COR-L47 (cell line): ENCODE measurements at regions not wholly inside any gene's neighbourhood (a gene's known extent, or its start where the extent isn't known, plus 50 kb on each side); places are given as distances from the start of the nearest gene placed in this dataset.

Experiments used
- DNase-seq: peaks from one replicate; lab custom pipeline; 2025; lab: John Stamatoyannopoulos, UW

DNA sequence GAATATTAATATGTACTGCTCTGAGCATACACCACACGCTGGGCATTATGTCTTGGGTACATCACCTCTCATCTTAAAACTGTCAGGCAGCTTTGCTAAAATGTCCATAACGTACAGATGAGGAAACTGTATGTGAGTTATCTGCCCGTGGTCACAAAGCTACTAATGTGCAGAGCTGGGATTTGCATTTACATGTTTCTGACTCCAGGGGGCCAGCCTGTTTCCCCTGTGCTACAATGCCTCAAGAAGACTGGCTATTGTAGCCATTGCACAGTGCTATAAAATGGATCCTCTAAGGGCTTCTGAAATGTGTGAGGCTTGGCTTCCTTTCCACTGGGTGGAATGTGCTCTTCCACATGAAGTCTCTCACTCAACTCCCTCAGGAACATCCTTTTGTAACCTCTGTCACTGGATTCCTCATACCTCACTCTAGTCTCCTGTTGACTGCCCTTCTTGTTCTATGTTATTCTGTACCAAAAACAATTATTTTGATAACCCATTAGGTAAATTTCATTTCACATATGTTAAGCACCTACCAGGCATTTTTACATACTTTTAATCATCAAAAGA, 95.6 kb upstream of the HTR2A start:
- no peak for DNase-seq

DNA sequence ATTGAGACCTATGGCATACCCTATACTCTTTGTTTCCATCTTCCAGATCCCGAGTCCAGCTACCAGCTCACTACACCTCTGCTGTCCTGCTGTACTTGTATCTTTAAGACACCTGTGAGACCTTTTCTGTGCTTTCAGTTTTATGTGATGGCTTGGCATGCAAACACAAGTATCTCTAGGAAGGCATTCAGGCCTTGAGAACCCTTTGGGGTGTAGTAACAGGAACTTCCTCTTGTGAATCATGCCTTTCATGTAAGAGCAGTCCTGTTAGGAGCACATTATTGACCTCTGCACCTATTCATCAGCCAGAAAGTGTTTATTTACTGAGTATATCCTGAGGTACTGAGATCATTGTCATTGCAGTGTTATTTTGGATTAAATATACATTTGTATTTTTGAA, 87.0 kb upstream of the HTR2A start:
- no peak for DNase-seq

DNA sequence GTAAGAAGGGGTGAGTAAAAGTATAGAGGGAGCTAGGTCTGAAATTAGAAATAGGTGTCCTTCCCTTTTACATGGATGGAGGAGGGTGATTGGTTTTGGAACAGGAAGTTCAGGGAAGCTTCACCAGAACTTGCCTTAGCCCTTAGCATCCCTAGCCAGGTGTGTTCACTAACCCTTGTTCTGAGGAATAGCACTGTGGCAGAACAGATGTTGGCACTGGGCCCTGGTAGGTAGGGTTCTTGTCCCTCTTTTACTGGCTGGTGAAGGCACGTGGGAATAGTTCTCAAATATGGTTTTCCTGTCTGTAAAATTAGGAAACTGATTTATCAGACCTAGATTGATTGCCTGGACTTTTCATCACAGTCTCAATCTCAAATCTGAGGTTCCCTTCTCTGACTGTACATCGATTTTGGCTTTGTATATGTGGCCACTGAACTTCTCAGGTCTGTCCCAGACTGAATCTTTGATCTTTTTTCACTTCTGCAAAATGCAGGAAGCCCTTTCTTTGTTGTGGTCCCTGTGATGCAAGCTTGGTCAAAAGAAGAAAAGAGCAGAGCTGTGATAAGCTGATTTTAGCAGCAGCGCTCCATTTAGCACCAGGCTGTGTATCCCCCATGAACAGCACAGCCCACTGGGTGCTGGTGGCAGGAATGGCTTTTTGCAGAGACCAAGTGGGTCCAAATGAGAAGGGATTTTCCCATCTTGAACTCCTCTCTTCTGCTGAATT, 86.2 kb upstream of the HTR2A start:
- no peak for DNase-seq

DNA sequence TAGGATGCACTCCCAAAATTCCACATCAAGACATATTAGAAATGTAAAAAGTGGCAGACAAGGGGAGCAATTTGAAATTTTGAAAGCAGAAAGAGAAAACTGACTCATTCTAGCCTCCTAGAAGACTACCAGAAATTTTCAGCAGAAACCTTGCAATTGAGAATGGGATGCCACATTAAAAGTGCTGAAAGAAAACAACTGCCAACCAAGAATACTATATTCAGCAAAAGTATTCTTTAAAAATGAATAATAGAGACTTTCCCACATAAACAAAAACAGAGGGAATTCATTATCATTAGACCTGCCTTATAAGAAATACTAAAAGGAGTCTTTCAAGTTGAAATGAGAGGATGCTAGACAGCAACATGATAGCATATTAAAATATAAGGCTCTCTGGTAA, 78.3 kb upstream of the HTR2A start:
- DNase-seq = no peak

DNA sequence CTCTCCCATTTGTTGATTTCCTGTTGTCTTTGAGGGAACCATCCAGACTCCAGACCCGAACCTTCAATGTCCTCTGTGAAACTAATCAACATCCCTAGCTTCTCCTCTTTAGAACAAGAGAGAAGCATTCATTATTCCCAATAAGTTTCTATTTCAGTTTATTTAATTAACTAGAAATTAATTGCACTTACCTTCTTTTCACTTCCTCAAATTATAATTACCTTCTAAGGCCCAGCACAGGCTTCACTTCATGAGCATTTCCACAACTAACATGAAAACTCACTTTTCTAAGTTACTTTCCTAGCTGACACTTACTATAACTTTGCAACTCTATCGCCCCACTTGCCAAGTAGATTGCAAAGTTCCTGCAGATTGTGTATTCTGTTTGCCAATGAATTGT, 71.6 kb upstream of the HTR2A start:
- DNase-seq = no peak

DNA sequence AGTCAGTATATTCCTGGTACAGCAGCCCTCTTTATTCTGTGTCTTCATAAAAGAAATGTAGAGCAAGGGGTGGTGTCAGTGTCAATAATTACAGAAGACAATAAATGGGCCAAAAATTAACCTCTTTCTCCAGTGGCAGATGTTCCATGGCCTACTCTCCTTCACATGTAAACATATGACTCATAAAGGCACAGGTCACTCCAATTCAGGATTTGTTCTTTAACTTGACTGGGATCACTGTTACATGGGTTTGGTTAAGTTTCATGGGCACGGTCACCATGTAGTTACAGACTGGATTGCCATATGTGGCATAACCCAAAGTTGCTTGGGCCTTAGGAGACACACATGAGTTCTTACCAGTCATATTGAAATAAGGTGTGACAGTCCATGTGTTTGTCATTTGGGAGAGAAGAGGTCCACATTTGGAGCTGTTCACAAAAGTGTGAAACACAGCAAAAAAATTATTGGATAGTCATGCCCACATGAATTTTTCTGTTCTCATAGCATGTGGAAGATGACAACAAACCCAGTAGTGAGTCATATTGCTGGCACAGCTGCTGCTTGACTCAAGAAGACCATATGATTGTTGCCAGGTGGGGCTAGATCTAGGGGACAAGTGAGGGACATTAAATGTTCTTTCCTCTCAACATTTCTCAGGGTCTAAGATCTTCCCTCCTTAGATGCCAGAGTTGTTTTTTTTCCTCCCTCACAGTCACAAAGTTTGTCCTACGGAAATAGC, 68.1 kb upstream of the HTR2A start:
- no peak for DNase-seq

DNA sequence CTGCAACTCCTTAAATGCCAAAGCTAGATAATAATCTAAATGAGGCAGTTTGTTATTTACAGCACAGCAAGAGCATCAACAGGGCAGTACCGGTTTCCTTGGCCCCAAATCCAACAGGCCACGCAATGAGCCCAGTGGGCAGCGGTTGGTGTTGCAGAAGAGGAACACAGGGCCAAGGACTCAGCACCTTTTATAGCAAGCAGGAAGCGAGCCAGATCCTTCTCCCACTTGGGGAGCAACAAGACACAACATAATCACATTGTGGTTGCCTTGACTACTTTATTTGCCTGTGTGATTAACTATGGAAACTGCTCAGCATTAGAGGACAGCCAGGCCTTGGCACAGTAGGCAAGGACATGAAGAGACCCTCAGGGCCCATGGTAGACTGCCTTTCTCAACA, 67.1 kb upstream of the HTR2A start:
- DNase-seq = no peak

DNA sequence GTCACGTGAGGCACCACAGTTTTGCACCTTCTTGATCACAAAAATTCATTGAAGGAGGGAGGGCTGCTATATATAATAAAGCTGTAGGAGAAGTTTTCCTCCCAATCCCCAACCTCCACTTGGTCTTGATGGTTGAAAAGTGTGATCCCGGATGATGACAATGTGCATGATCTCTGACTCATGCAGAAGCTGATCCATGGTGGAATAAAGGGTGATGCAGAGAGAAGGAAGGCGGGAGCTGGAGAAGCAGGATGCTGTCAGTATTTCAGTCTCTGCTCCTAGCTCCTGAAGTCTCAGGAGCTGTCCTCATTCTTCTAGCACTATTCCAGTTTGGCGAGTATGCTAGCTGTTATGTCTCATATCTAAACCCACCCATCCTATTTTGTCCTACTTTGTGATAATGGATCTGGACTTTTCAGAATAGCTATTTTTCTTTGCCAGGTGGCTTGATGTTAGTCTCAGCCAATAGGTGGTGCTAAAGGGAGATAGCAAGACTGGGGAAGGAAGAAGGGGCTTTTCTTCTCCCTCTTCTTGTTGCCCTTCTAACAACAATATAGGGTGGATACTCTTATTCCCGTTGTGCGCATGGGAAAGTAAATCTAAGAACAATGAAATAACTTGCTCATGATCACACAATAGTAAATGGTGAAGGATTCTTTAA, 65.6 kb upstream of the HTR2A start:
- no peak for DNase-seq

DNA sequence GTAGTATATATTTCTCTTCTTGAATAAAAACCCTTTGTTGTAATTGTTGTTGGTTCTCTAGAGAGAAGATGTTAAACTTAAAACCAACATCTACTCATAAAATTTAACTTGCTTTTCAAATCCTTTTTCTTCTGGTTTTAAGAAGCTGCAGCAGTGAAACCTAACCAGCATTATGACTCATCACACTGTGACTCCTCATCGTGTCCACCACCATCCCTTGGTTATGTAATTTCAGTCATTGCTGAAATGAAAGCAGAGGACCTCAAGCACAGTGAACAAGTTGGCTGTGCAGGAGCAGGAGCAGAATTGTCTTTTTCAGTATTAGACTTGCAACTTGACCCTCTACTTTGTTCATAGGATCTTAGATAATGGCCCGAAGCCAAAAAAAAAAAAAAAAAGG, 64.9 kb upstream of the HTR2A start:
- no peak for DNase-seq

DNA sequence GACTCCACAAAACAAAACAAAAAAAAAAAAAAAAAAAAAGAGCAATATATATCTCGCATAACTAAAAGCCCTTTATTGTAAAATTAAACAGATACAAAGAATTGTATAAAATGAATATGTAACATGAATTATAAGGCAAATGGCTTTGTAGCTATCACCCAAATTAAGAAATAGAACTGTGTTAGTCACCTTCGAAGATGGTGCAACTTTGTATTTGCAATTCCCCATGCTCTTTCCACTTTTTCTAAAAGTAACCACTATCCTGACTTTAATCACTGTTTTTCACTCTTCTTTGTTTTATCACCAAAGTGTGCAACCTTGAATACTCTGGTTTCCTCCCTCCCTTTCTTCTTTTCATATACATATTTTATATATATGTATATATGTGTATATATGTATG, 57.1 kb upstream of the HTR2A start:
- DNase-seq = no peak

DNA sequence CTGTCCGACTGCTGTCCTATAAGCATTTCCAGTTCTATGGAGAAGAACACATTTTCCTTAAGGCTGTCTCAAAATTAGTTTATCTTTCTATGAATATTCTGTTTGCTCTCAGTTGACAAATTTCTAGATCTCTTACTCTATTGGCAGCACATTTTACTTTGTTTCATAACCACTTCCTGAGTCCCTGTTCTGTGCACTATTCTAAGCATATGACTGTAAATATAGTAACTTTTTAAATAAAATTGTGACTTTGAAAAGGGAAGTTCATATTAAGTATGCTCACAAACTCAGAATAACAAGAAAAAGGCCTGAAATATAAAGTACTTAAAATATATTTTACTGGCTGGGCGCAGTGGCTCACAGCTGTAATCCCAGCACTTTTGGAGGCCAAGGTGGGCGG, 56.5 kb upstream of the HTR2A start:
- DNase-seq = no peak

DNA sequence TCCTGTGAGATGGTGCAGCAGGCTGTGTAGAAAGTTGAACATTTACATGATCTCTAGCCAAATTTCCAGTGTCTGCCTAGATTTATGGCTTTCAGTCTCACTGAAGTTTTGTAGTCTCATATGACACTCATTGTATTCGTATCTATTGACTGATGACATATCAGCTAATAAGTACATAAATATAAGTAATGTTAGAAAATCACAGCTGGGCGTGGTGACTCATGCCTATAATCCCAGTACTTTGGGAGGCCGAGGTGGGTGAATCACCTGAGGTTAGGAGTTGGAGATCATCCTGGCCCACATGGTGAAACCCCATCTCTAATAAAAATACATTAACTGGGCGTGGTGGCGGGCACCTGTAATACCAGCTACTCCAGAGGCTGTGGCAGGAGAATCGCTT, 54.7 kb upstream of the HTR2A start:
- no peak for DNase-seq

DNA sequence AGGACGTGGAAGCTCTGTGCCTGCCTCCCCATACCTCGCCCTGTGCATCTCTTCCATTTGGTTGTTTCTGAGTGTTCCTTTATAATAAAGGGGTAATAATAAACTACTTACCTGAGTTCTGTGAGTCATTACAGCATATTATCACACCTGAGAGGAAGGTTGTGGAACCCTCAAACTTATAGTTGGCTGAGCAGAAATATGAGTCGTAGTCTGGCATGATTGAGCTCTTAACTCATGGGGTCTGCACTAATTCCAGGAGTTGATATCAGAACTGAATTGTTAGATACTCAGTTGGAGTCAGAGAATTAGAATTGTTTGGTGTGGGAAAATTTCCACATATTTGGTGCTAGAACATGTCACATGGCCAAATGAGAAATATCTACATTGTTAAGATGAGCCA, 52.4 kb upstream of the HTR2A start:
- no peak for DNase-seq

DNA sequence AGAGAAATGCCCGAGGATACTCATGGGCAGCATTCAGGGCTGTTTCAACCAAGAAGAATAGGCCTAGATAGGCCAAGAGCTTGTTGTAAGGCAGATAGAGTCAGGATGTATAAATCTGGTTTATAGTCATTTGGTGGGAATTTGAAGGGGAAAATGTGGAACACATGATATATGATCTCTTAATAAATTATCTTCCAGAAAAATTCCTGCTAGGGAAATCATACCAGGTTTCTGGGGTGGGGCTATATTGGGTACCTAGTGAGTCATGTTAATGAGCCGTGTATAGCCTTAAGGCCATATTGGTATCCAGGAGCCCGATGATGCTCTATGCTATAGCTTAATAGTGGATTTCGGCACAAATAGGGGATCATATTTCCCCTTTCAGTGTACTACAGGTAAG, 51.5 kb upstream of the HTR2A start:
- DNase-seq = no peak

DNA sequence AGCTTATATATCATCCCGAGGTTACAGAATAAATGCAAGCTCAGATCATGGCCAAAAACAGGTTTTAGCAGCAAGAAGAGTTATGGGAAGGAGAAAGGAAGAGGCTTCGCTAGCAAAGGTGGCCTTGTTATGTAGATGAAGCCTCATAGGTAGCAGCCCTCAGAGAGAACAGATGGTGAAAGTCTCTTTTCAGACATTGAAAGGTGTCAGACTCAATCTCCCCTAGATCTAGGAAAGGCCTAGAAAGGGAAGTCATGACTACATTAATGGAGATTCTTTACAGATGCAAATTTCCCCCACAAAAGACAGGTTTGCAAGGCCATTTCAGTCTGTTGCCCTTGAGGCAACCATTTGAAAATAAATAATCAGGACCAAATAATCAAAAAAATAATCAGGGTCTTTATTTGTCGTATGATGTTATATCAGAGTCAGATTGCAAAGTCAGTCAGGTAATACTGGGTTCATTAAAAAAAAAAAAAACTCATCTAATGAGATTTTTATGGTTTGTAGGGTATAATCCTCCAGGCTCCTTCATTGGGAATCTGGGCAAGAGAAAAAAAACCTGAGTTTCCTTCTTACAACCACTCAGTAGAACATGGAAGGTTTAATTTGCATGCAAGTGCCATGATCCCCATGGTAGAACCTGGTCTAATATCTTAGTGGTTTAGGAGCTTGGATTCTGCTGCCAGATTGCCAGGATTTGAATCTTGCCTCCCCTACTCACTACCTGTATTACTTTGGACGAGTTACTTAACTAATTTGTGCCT, 50.8 kb upstream of the HTR2A start:
- no peak for DNase-seq
